Limb (tissue), 2 donors: ENCODE measurements at regions not wholly inside any gene's neighbourhood (a gene's known extent, or its start where the extent isn't known, plus 50 kb on each side); places are given as distances from the start of the nearest gene placed in this dataset.

Experiments used
- DNase-seq, 2 donors: peaks; one replicate each; pipeline ENCODE4 v3.0.0-alpha.2; 2016; ENCODE audit errors: extremely low spot score in 2 of 2

GRCh38 chr2:234278556-234279255 lies 218.2 kb downstream of the ARL4C start:
- no peak for DNase-seq

DNA sequence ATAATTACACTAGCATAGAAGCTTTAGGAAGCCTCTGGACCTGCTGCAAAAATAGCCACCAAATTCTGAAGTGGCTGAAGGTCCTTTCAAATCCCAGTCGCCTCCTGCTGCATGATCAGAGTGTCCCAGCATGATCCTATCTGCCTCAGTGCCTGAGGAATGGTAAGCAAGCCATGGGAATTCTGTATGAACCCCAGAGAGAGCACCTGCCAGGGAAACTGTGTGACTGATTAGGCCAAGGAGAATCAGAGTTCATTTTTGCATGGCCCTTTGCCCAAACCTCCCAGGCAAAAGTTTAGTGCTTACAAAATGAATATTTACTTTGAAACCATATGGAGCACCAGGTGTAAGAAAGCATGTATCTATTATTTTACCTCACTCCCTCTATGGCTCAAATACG lies 221.4 kb downstream of the ARL4C start:
- DNase-seq: no peak

- DNase-seq: no peak
These were observed 222.8 kb downstream of the ARL4C start for GRCh38 chr2:234273887-234274584.

DNA sequence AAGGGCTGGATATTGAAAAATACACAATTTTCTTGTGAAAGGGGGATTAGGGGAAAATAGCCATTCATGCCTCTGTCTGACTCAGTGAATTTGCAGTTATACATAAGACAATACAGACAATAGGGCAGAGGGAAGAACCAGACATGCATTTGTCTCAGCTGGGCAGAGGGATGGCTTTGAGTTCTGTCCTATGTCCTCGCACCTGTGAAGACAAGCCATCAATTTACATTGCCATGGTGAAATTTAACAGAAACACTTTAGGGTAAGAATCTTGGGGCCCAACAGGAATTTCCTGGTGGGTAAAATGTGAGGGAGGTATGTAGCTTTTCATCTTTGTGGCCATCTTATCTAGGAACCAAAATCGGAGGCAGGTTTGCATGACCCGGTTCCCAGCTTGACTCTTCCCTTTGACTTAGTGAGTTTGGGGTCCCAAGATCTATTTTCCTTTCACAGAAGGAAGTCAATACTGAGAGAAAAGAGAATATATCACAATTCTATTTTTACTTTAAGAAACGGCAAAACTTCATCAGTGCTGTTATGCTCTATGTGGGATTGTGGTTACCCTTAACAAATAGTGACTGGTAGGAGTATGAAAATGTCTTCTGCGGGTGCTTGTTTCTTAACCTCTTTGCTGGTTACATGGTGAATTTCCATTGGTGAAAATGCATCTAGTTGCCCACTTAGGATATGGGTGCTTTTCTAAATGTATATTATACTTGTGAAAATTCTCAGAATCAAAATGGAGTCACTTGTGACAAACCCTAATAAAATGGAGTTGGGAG lies 221.8 kb downstream of the SPP2 start:
- no peak for DNase-seq

DNA sequence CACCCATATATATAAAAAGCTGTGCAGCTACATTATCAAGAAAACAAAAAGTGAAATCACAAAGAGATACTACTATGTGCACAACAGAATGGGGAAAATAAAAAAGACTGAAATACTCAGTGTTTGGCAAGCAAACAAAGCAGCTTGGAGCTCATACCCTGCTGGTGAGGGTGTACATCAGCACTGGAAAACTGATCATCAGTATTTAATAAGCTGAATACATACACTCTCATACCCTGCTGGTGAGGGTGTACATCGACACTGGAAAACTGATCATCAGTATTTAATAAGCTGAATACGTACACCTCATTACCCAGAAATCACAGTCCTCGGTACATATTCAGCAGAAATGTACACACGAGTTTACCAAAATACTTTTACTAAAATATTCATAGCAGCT lies 220.8 kb downstream of the SPP2 start:
- DNase-seq: no peak

DNA sequence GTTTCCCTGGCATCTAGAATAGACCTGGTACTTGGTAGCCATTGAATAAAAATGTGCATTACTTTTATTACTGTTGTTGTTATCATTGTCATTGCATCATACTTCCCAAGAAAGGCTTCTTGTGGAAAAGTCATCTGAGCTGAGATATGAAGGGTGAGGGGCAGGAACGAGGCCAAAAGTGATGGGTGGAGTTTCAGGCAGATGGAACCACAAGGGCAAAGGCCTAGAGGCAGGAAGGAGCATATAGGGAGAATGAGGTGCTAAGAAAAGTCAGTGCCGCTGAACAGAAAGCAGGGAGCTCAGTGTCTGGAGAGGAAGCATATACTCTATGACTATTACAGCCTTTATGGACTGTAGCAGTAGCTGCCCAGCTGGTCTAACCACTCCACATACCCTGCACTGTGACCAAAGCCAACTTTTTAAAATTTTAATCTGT lies 219.3 kb downstream of the SPP2 start:
- no peak for DNase-seq

- DNase-seq: no peak
These were observed 217.0 kb downstream of the SPP2 start for GRCh38 chr2:234267534-234267933.

DNA sequence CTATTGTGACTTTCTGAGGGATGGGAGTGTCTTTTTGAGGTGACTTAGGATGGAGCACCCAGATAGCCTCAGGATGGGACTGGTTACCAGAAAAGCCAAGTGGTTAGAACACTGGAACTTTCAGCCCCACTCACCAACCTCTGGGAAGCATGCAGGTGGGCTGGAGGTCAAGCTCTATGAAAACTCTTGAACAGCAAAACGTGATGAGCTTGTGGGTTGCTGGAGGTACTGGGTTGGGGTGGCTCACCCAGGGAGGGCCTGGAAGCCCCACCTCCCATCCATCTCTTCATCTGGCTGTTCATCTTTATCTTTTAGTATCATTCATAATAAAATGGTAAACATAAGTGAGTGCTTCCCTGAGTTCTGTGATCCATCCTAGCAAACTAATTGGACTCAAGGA lies 216.4 kb downstream of the SPP2 start:
- DNase-seq: no peak

DNA sequence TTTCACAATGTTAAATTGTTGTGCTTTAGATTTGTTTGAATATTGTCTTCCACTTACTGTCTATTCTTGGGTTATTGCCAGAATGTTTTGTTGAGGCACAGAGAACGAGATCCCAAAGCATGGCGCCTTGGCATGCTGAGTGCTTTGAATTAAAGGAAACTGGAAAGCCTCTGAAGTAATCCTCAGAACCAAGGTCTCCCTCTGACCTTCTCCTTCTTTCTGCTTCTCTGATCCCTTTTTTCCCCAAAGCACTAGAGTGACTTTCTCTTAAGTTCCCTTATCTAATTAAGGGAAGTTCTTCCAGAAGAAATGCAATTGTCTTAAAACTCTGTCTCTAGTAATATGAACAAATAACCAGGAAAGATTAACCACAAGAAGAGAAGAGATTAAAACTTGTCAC lies 214.7 kb downstream of the SPP2 start:
- DNase-seq: no peak

DNA sequence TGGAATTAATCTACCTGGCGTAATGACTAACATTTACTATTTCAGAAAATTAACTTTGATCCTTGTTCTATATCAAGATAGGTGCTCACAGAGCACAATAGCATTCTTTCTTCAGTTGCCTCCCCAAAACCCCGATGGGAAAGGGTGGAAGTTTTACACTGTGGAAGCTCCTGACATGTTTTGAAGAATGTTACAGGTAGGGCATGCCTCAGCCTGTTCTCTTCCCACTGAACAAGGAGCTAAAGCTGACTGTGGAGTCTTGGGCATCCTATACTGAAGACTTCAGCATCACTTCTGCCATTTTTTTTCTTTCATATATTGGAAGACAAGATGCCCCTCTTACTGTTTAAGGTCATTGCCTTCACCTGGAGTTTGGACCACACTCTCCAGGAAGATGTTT lies 211.2 kb downstream of the SPP2 start:
- DNase-seq: no peak

- DNase-seq: no peak
These were observed 208.9 kb downstream of the SPP2 start for GRCh38 chr2:234259440-234259839.

DNA sequence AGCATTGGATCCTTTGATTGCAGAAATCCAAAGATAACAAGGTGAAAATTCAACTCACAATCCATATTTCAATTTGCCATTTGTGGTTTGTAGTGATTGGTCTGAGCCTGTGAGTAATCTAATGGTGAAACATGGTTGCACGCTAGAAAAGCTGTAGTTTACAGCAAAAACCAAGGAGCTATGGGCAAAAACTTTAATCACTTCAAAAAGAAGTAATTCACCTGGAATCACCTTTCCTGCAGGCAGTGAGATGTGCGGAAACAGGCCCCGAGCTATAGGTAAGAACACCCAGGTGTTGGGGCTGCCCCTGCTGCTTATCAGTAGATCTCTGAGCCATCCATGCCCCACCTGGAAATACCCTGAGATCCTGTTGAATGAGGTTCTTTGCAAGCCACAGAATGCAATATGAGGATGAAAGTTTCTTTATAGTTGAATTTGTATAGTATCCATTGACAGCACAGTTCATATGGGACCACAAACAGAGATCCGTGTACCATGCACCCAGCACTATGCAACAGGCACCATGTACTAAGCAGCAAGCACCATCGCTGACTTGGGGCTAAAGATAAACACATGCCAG lies 208.2 kb downstream of the SPP2 start:
- DNase-seq: no peak

GRCh38 chr2:234257859-234258561 lies 207.5 kb downstream of the SPP2 start:
- peak; percentile 44 to 51 for DNase-seq

- DNase-seq: no peak
These were observed 206.0 kb downstream of the SPP2 start for GRCh38 chr2:234256516-234256915.

DNA sequence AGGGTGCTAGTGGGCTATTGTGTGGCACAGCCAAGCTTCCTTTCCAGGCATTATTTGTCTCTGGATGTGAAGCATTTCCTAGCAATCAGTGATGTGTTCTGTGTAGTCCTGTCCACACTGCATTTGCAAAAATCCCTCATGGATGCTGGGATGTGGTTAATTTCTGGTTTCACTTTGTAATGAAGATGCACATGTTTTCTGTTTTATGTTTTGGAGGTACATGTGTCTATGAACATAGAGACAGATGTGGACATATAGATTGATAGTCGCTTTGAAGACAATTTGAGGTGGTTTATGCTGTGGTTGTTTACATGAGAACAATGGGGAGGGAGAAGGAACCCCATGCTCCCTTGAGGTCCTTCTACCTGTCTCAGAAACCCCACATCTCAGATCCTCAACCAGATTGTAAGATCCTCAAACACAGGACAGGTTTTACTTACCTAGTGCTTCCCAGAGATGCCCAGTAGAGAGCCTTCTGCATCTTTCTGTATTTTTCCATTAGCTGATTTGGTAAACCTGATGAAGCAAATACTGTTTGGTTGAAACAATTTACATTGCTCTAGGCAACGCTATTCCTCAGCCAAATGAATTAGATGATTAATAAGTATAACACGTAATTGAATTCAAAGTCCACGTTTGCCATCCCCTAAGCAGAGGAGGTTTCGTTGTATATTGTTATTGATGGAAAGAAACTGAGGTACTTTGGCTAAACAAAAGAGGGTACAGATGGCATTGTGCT lies 204.4 kb downstream of the SPP2 start:
- no peak for DNase-seq

DNA sequence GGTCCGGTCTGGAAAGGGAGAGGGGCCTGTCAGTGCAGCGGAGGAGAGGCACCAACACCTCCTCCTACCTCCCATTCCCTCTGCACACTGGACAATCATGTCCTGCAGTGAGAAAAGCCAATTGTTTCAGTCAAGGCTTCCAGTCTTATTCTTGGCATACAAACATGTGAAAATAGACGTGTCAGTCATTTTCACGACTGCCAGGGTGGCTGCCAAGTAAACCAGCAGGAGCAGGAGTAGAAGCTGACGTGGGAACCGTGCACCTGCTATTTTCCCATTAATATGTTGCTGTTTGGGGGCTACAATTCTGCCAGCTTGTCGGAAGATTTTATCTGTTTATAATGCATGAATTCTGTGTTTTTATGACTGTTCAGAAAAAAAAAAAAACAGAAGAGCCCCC lies 202.3 kb downstream of the SPP2 start:
- no peak for DNase-seq

DNA sequence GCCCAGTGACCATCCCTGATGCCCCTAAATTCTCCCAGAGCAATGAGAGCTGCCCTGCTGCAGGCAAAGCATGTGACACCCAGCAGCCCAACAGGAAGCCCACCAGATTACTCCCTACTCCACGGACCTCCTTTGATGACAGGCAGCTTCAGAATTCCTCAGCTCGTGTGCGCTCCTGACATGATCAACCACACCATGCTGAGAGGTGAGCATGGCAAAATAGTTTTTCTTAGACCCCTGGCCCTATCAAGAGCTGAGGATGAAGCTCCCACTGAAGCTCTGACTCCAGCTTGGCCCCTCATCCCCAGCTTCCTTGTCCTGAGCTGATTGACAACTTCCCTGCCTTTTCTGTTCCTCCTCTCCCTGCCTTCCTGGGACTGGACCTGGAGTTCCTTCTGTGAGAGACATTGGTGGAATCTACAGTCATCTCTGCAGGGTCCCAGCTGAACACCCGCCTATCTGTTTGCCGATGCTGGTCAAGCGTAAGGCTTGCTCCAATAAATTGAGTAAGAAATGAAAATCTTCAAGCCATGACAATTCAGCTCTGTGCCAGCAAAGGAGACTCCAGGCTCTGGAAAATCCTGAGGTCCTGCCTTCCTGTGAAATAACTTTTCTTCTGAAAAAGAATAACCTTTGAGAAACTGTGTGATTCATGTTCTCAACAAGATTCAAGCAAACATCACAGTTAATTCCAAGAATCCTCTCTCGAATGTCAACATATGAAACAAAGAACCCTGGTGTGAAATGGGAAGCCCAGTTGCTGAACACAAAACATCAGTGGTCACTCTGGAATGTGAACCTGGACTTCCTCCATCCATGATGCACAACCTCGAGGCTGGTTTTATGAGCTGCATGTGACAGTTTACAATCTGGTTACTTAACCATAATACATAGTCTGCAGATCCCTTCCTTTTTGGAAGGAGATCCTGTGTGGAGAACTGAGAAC lies 201.1 kb downstream of the SPP2 start:
- no peak for DNase-seq

DNA sequence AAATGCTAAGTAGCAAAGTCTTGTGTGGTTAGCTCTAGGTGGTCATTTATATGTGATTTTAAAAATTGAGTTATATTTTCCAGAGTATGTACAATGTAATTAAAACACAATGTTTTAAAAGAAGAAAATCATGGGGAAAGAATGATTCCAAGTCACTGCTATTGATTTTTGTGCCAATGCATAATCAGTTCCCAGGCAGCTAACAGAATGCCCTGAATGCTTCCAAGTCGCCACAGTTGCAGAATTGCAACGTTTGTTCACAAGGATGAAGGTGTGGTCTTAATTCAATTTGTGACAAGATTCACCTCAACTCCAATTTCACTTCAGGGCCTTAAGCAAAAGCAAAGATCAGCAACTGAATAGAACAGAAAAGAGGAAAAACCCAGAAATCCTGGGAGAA lies 200.4 kb downstream of the SPP2 start:
- DNase-seq: no peak

- no peak for DNase-seq
These were observed 199.4 kb downstream of the SPP2 start for GRCh38 chr2:234249873-234250272.
